Glutamatergic neuron (in vitro differentiated cells): ENCODE measurements at regions not wholly inside any gene's neighbourhood (a gene's known extent, or its start where the extent isn't known, plus 50 kb on each side); places are given as distances from the start of the nearest gene placed in this dataset.

Source experiments
- DNase-seq: peaks from one replicate; pipeline ENCODE4 v3.0.0; 2022
- H3K27ac Mint-ChIP-seq: one replicate; pipeline ENCODE4 v1.8.0; 2020; ENCODE audit warnings: mild to moderate bottlenecking, mixed read lengths, inconsistent platforms; ENCODE audit not compliant: unreplicated experiment
- H3K27me3 Mint-ChIP-seq: one replicate; pipeline ENCODE4 v1.8.0; 2020; ENCODE audit warnings: mild to moderate bottlenecking, moderate library complexity, mixed read lengths, inconsistent platforms; ENCODE audit not compliant: unreplicated experiment
- H3K36me3 Mint-ChIP-seq: one replicate; pipeline ENCODE4 v1.8.0; 2020; ENCODE audit warnings: mild to moderate bottlenecking, mixed read lengths, inconsistent platforms; ENCODE audit not compliant: unreplicated experiment
- H3K4me1 Mint-ChIP-seq: one replicate; pipeline ENCODE4 v1.8.0; 2020; ENCODE audit warnings: mild to moderate bottlenecking, low read depth, mixed read lengths, inconsistent platforms; ENCODE audit not compliant: unreplicated experiment
- H3K4me3 Mint-ChIP-seq: one replicate; pipeline ENCODE4 v1.8.0; 2020; ENCODE audit warnings: mild to moderate bottlenecking, mixed read lengths, inconsistent platforms; ENCODE audit not compliant: unreplicated experiment
- H3K9me3 Mint-ChIP-seq: one replicate; pipeline ENCODE4 v1.8.0; 2020; ENCODE audit warnings: mild to moderate bottlenecking, moderate library complexity, mixed read lengths, inconsistent platforms; ENCODE audit not compliant: unreplicated experiment
- TF ChIP-seq, protein P1 (sequence below): fragments of 200-600 bp; sonication (generic); IDR thresholded peaks from one replicate; pipeline ENCODE4 v1.5.0; 2021; ENCODE audit not compliant: partially characterized antibody, unreplicated experiment

GRCh38 chr1:212233321-212233720 lies 51.9 kb upstream of the PPP2R5A start:
- Mint-ChIP-seq H3K4me1 (no peaks in the 10 kb centered on the region), H3K27me3 (no peaks in the 10 kb centered on the region), H3K4me3 (no peak overlapping the region), H3K27ac (no peak overlapping the region), H3K9me3 (no peaks in the 10 kb centered on the region), H3K36me3 (peaks cover 8% of the 10 kb centered on the region)
- TF ChIP-seq, protein P1, sequence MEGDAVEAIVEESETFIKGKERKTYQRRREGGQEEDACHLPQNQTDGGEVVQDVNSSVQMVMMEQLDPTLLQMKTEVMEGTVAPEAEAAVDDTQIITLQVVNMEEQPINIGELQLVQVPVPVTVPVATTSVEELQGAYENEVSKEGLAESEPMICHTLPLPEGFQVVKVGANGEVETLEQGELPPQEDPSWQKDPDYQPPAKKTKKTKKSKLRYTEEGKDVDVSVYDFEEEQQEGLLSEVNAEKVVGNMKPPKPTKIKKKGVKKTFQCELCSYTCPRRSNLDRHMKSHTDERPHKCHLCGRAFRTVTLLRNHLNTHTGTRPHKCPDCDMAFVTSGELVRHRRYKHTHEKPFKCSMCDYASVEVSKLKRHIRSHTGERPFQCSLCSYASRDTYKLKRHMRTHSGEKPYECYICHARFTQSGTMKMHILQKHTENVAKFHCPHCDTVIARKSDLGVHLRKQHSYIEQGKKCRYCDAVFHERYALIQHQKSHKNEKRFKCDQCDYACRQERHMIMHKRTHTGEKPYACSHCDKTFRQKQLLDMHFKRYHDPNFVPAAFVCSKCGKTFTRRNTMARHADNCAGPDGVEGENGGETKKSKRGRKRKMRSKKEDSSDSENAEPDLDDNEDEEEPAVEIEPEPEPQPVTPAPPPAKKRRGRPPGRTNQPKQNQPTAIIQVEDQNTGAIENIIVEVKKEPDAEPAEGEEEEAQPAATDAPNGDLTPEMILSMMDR = no peak
- no peak for DNase-seq

- TF ChIP-seq, protein P1 = no peak
- Mint-ChIP-seq H3K4me3 (no peak overlapping the region), H3K27me3 (no peaks in the 10 kb centered on the region), H3K9me3 (no peaks in the 10 kb centered on the region), H3K4me1 (no peaks in the 10 kb centered on the region), H3K36me3 (peaks cover 8% of the 10 kb centered on the region), H3K27ac (no peak overlapping the region)
- no peak for DNase-seq
Observed at GRCh38 chr1:212234431-212235395, 50.5 kb upstream of the PPP2R5A start.
